ENCODE measurements at regions not wholly inside any gene's neighbourhood (a gene's known extent, or its start where the extent isn't known, plus 50 kb on each side); places are given as distances from the start of the nearest gene placed in this dataset.

- Histone ChIP-seq H3K4ac (ENCODE audit: low read length) (no peak overlapping the region), H3K36me3 (replicated peaks in 1 of 2; ENCODE audit: control insufficient read depth in 2 of 2, insufficient read depth in 2 of 2, low read length in 2 of 2) (no peaks in the 10 kb centered on the region), H3K27ac (replicated peaks; ENCODE audit: low read length) (no peak overlapping the region), H3K18ac (ENCODE audit: low read length) (no peak overlapping the region), H3K9me3 (replicated peaks in 1 of 2; ENCODE audit: control insufficient read depth in 2 of 2, insufficient read depth in 1 of 2, low read depth in 1 of 2, low read length in 2 of 2) (no peaks in the 10 kb centered on the region), H2AK5ac (ENCODE audit: low read depth, low read length) (no peak overlapping the region), H3K4me2 (ENCODE audit: insufficient read depth, low read length, poor library complexity, severe bottlenecking) (no peak overlapping the region), H3K4me3 (ENCODE audit: low read length in 2 of 2) (no peak overlapping the region), H4K8ac (ENCODE audit: low read depth, low read length) (no peak overlapping the region), H2BK120ac (ENCODE audit: low read depth, low read length) (no peak overlapping the region), H2AFZ (ENCODE audit: low read length) (no peak overlapping the region), H2BK15ac (ENCODE audit: low read length) (no peak overlapping the region), H3K4me1 (ENCODE audit: control insufficient read depth in 2 of 2, insufficient read depth in 1 of 2, low read depth in 1 of 2, low read length in 2 of 2) (no peaks in the 10 kb centered on the region), H3K27me3 (ENCODE audit: control insufficient read depth in 3 of 3, insufficient read depth in 3 of 3, low read depth in 1 of 3, low read length in 3 of 3) (no peaks in the 10 kb centered on the region), H2BK5ac (ENCODE audit: low read length) (no peak overlapping the region), H4K91ac (ENCODE audit: low read depth, low read length, poor library complexity) (no peak overlapping the region), H2BK12ac (ENCODE audit: low read length) (no peak overlapping the region), H3K9ac (ENCODE audit: low read depth, low read length, poor library complexity) (no peak overlapping the region), H3K79me1 (ENCODE audit: low read depth, low read length) (no peaks in the 10 kb centered on the region), H3K23ac (ENCODE audit: low read depth, low read length, poor library complexity) (no peak overlapping the region), H3K14ac (ENCODE audit: low read length) (no peak overlapping the region)
- DNase-seq (ENCODE audit: low spot score), result no peak
- no CpG with 5 or more reads among the region's 1 CpG for WGBS, 2 donors (ENCODE audit: extremely low coverage in 2 of 2, insufficient read length in 2 of 2, insufficient replicate concordance in 1 of 2)
These were observed 367.4 kb upstream of the CHORDC1 start for GRCh38 chr11:90590286-90590685.

DNA sequence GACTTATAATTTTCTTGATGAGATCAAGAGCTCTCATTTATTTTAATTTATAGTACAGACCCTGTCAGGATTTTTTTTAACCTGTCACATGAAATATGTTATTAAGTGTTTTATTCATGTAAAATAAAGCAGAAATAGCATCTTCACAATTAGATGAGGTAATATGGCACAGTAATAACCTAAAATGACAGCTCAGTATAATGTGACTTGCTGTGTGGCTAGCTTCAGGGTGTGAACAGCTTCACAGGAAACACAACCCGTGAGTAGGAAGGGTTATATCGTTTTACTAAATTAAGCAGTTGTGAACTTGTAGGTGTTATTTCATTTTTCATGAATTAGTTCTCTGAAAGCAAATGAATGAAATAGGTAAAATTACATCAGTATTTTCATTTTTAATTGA is 366.9 kb upstream of the CHORDC1 start:
- no peak overlapping the region for H3K4me3 ChIP-seq (ENCODE audit: low read length in 2 of 2)

GRCh38 chr11:90587896-90588295 is 365.0 kb upstream of the CHORDC1 start:
- Histone ChIP-seq H3K27me3 (ENCODE audit: control insufficient read depth in 3 of 3, insufficient read depth in 3 of 3, low read depth in 1 of 3, low read length in 3 of 3) (no peaks in the 10 kb centered on the region), H2BK5ac (ENCODE audit: low read length) (no peak overlapping the region), H2AK5ac (ENCODE audit: low read depth, low read length) (no peak overlapping the region), H2AFZ (ENCODE audit: low read length) (no peak overlapping the region), H3K36me3 (replicated peaks in 1 of 2; ENCODE audit: control insufficient read depth in 2 of 2, insufficient read depth in 2 of 2, low read length in 2 of 2) (no peaks in the 10 kb centered on the region), H3K4me2 (ENCODE audit: insufficient read depth, low read length, poor library complexity, severe bottlenecking) (no peak overlapping the region), H3K18ac (ENCODE audit: low read length) (no peak overlapping the region), H3K9ac (ENCODE audit: low read depth, low read length, poor library complexity) (no peak overlapping the region), H2BK12ac (ENCODE audit: low read length) (no peak overlapping the region), H3K14ac (ENCODE audit: low read length) (no peak overlapping the region), H4K91ac (ENCODE audit: low read depth, low read length, poor library complexity) (no peak overlapping the region), H2BK120ac (ENCODE audit: low read depth, low read length) (no peak overlapping the region), H3K4me1 (ENCODE audit: control insufficient read depth in 2 of 2, insufficient read depth in 1 of 2, low read depth in 1 of 2, low read length in 2 of 2) (no peaks in the 10 kb centered on the region), H4K8ac (ENCODE audit: low read depth, low read length) (no peak overlapping the region), H3K9me3 (replicated peaks in 1 of 2; ENCODE audit: control insufficient read depth in 2 of 2, insufficient read depth in 1 of 2, low read depth in 1 of 2, low read length in 2 of 2) (no peaks in the 10 kb centered on the region), H3K4me3 (ENCODE audit: low read length in 2 of 2) (no peak overlapping the region), H3K4ac (ENCODE audit: low read length) (no peak overlapping the region), H3K27ac (replicated peaks; ENCODE audit: low read length) (no peak overlapping the region), H2BK15ac (ENCODE audit: low read length) (no peak overlapping the region), H3K23ac (ENCODE audit: low read depth, low read length, poor library complexity) (no peak overlapping the region), H3K79me1 (ENCODE audit: low read depth, low read length) (no peaks in the 10 kb centered on the region)
- DNase-seq (ENCODE audit: low spot score), result no peak
- WGBS, 2 donors (ENCODE audit: extremely low coverage in 2 of 2, insufficient read length in 2 of 2, insufficient replicate concordance in 1 of 2), result no CpG with 5 or more reads among the region's 7 CpGs

More for the DNA sequence above, 366.9 kb upstream of the CHORDC1 start:
- Histone ChIP-seq H2BK120ac (ENCODE audit: low read depth, low read length) (no peak overlapping the region), H3K27ac (replicated peaks; ENCODE audit: low read length) (no peak overlapping the region), H2AFZ (ENCODE audit: low read length) (no peak overlapping the region), H4K91ac (ENCODE audit: low read depth, low read length, poor library complexity) (no peak overlapping the region), H3K79me1 (ENCODE audit: low read depth, low read length) (no peaks in the 10 kb centered on the region), H3K27me3 (ENCODE audit: control insufficient read depth in 3 of 3, insufficient read depth in 3 of 3, low read depth in 1 of 3, low read length in 3 of 3) (no peaks in the 10 kb centered on the region), H4K8ac (ENCODE audit: low read depth, low read length) (no peak overlapping the region), H3K36me3 (replicated peaks in 1 of 2; ENCODE audit: control insufficient read depth in 2 of 2, insufficient read depth in 2 of 2, low read length in 2 of 2) (no peaks in the 10 kb centered on the region), H3K4me1 (ENCODE audit: control insufficient read depth in 2 of 2, insufficient read depth in 1 of 2, low read depth in 1 of 2, low read length in 2 of 2) (no peaks in the 10 kb centered on the region), H2BK12ac (ENCODE audit: low read length) (no peak overlapping the region), H3K4me2 (ENCODE audit: insufficient read depth, low read length, poor library complexity, severe bottlenecking) (no peak overlapping the region), H3K23ac (ENCODE audit: low read depth, low read length, poor library complexity) (no peak overlapping the region), H3K14ac (ENCODE audit: low read length) (no peak overlapping the region), H3K9ac (ENCODE audit: low read depth, low read length, poor library complexity) (no peak overlapping the region), H3K18ac (ENCODE audit: low read length) (no peak overlapping the region), H3K9me3 (replicated peaks in 1 of 2; ENCODE audit: control insufficient read depth in 2 of 2, insufficient read depth in 1 of 2, low read depth in 1 of 2, low read length in 2 of 2) (no peaks in the 10 kb centered on the region), H3K4ac (ENCODE audit: low read length) (no peak overlapping the region), H2BK5ac (ENCODE audit: low read length) (no peak overlapping the region), H2BK15ac (ENCODE audit: low read length) (no peak overlapping the region), H2AK5ac (ENCODE audit: low read depth, low read length) (no peak overlapping the region)
- no peak for DNase-seq (ENCODE audit: low spot score)
- WGBS, 2 donors (ENCODE audit: extremely low coverage in 2 of 2, insufficient read length in 2 of 2, insufficient replicate concordance in 1 of 2), result no CpG with 5 or more reads among the region's 2 CpGs

DNA sequence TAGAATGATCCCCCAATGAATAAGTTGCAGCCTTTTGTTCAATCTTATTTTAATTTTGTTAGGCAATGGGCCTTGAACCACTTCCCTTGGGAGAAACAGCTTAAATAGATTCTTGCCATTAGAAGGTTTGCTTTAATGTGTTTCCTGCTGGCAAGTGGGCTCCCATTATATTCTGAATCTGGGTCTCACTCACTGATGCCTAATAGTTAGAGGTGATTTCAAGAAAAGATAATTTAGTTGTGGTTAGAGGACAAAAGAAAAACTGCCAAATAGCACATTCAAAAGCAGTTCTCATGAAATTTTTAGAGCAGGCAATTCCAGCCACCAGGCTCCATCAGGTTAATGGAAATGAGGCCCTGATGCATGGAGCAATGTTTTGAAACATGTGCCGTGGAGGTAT is 362.6 kb upstream of the CHORDC1 start:
- H3K27ac ChIP-seq (replicated peaks; ENCODE audit: low read length), result no peak overlapping the region
- no peak overlapping the region for H2BK5ac ChIP-seq (ENCODE audit: low read length)
- no peaks in the 10 kb centered on the region for H3K36me3 ChIP-seq (replicated peaks in 1 of 2; ENCODE audit: control insufficient read depth in 2 of 2, insufficient read depth in 2 of 2, low read length in 2 of 2)
- H3K4me2 ChIP-seq (ENCODE audit: insufficient read depth, low read length, poor library complexity, severe bottlenecking), result no peak overlapping the region
- no peak overlapping the region for H3K4ac ChIP-seq (ENCODE audit: low read length)
- H4K91ac ChIP-seq (ENCODE audit: low read depth, low read length, poor library complexity), result no peak overlapping the region
- no CpG with 5 or more reads among the region's 1 CpG for WGBS, 2 donors (ENCODE audit: extremely low coverage in 2 of 2, insufficient read length in 2 of 2, insufficient replicate concordance in 1 of 2)
- H2BK120ac ChIP-seq (ENCODE audit: low read depth, low read length), result no peak overlapping the region
- DNase-seq (ENCODE audit: low spot score), result no peak
- no peak overlapping the region for H3K23ac ChIP-seq (ENCODE audit: low read depth, low read length, poor library complexity)
- H3K4me1 ChIP-seq (ENCODE audit: control insufficient read depth in 2 of 2, insufficient read depth in 1 of 2, low read depth in 1 of 2, low read length in 2 of 2), result no peaks in the 10 kb centered on the region
- H2BK12ac ChIP-seq (ENCODE audit: low read length), result no peak overlapping the region
- no peak overlapping the region for H2AK5ac ChIP-seq (ENCODE audit: low read depth, low read length)
- H3K14ac ChIP-seq (ENCODE audit: low read length), result no peak overlapping the region
- no peak overlapping the region for H2AFZ ChIP-seq (ENCODE audit: low read length)
- no peak overlapping the region for H2BK15ac ChIP-seq (ENCODE audit: low read length)
- no peaks in the 10 kb centered on the region for H3K27me3 ChIP-seq (ENCODE audit: control insufficient read depth in 3 of 3, insufficient read depth in 3 of 3, low read depth in 1 of 3, low read length in 3 of 3)
- no peak overlapping the region for H3K18ac ChIP-seq (ENCODE audit: low read length)
- no peak overlapping the region for H3K9ac ChIP-seq (ENCODE audit: low read depth, low read length, poor library complexity)
- H3K4me3 ChIP-seq (ENCODE audit: low read length in 2 of 2), result no peak overlapping the region
- no peaks in the 10 kb centered on the region for H3K79me1 ChIP-seq (ENCODE audit: low read depth, low read length)
- H3K9me3 ChIP-seq (replicated peaks in 1 of 2; ENCODE audit: control insufficient read depth in 2 of 2, insufficient read depth in 1 of 2, low read depth in 1 of 2, low read length in 2 of 2), result no peaks in the 10 kb centered on the region
- H4K8ac ChIP-seq (ENCODE audit: low read depth, low read length), result no peak overlapping the region
